OCI-LY7 (cell line): ENCODE measurements at regions not wholly inside any gene's neighbourhood (a gene's known extent, or its start where the extent isn't known, plus 50 kb on each side); places are given as distances from the start of the nearest gene placed in this dataset.

Experiments
- BruUV-seq: library from RNA; stranded (reverse); fragments of 400-500 nt; replicated peaks from 2 replicates; lab custom pipeline; 2021; lab: Mats Ljungman, UMichigan
- CTCF ChIA-PET: fragments of 300-600 bp; sonication (Branson Sonifier 250); formaldehyde crosslinking; loops from one replicate; lab custom pipeline; 2022; ENCODE audit warnings: antibody characterized with exemption; ENCODE audit not compliant: unreplicated experiment; lab: Charles Lee
- POLR2A ChIA-PET: fragments of 300-600 bp; sonication (Branson Sonifier 250); formaldehyde crosslinking; loops from one replicate; lab custom pipeline; 2022; ENCODE audit warnings: antibody characterized with exemption; lab: Charles Lee
- DNase-seq: peaks from one replicate; pipeline ENCODE4 v3.0.0-alpha.2; 2015; ENCODE audit warnings: low spot score
- H2AFZ ChIP-seq: fragments of 200-600 bp; sonication (generic), shearing (Covaris generic); 2 replicates; pipeline ENCODE4 v1.6.1; 2014; ENCODE audit warnings: mild to moderate bottlenecking, antibody characterized with exemption, low read length, moderate library complexity
- H3K27ac ChIP-seq: fragments of 200-600 bp; sonication (generic); 2 replicates; pipeline ENCODE4 v1.5.1; 2014; ENCODE audit warnings: mixed run types, low read depth, mild to moderate bottlenecking, moderate library complexity, low read length, inconsistent platforms; ENCODE audit not compliant: poor library complexity, severe bottlenecking
- H3K36me3 ChIP-seq: fragments of 200-600 bp; sonication (generic); 2 replicates; pipeline ENCODE4 v1.6.1; 2014; ENCODE audit warnings: mild to moderate bottlenecking, antibody characterized with exemption, low read length, moderate library complexity, mixed read lengths; ENCODE audit not compliant: insufficient read depth
- H3K4me1 ChIP-seq: fragments of 200-600 bp; sonication (generic); 2 replicates; pipeline ENCODE4 v1.5.1; 2014; ENCODE audit warnings: mild to moderate bottlenecking, low read length; ENCODE audit not compliant: insufficient read depth, poor library complexity, severe bottlenecking
- H3K4me2 ChIP-seq: fragments of 200-600 bp; sonication (generic); 2 replicates; pipeline ENCODE4 v1.6.1; 2014; ENCODE audit warnings: mild to moderate bottlenecking, low read length
- H3K4me3 ChIP-seq: fragments of 200-600 bp; sonication (generic); 2 replicates; pipeline ENCODE4 v1.5.1; 2014; ENCODE audit warnings: mild to moderate bottlenecking, low read depth, low read length; ENCODE audit not compliant: poor library complexity, severe bottlenecking
- H3K79me2 ChIP-seq: fragments of 200-600 bp; sonication (generic); 2 replicates; pipeline ENCODE4 v1.6.1; 2016; ENCODE audit warnings: low read depth, mild to moderate bottlenecking, low read length, moderate library complexity, mixed read lengths; ENCODE audit not compliant: insufficient read depth
- H3K9me2 ChIP-seq: fragments of 200-600 bp; sonication (generic); 2 replicates; pipeline ENCODE4 v1.6.1; 2016; ENCODE audit warnings: mild to moderate bottlenecking, low read length, mixed read lengths; ENCODE audit not compliant: insufficient read depth
- H3K9me3 ChIP-seq: fragments of 200-600 bp; sonication (generic); 2 replicates; pipeline ENCODE4 v1.6.1; 2014; ENCODE audit warnings: mild to moderate bottlenecking, mixed run types, low read length, mixed read lengths
- H4K20me1 ChIP-seq: fragments of 200-600 bp; sonication (generic); 2 replicates; pipeline ENCODE4 v1.6.1; 2014; ENCODE audit warnings: mild to moderate bottlenecking, antibody characterized with exemption, low read length, moderate library complexity, mixed read lengths; ENCODE audit not compliant: insufficient read depth
- EZH2phosphoT487 ChIP-seq: fragments of 200-600 bp; sonication (generic); IDR thresholded peaks from 2 replicates; pipeline ENCODE4 v1.6.1; 2018; ENCODE audit warnings: low read depth, borderline replicate concordance, mild to moderate bottlenecking, mixed run types, antibody characterized with exemption, low read length, moderate library complexity, mixed read lengths
- intact Hi-C: fragments of 100-400 bp; cut with micrococcal nuclease; formaldehyde crosslinking; loops from one replicate; pipeline ENCODE4 v1.10.0; 2022; ENCODE audit not compliant: unreplicated experiment
- TF ChIP-seq, protein P1 (sequence below): fragments of 200-600 bp; sonication (generic); conservative IDR thresholded peaks from 2 replicates; pipeline ENCODE4 v1.5.1; 2014; ENCODE audit warnings: mild to moderate bottlenecking, antibody characterized with exemption, low read length, moderate library complexity, mixed read lengths

DNA sequence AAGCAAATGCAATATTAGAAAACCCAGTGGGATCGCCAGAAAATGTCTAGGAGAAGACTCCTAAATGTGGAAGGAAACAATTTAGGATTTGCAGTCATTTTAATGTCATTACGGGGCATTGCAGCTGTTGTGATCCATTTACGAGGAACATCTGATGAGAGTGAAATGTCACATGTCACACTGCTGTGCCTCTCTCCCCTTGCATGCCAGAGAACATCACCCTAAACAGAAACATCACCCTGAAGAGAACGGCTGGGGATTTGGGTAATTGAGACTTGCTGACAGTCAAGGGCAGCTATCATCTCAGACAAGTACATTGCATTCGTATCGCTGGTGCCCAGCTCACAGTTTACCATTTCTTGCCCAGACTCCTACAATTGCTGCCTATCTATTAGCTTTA lies 785.7 kb upstream of the POM121L12 start:
- intact Hi-C loops, result no loop called here
- TF ChIP-seq, protein P1, sequence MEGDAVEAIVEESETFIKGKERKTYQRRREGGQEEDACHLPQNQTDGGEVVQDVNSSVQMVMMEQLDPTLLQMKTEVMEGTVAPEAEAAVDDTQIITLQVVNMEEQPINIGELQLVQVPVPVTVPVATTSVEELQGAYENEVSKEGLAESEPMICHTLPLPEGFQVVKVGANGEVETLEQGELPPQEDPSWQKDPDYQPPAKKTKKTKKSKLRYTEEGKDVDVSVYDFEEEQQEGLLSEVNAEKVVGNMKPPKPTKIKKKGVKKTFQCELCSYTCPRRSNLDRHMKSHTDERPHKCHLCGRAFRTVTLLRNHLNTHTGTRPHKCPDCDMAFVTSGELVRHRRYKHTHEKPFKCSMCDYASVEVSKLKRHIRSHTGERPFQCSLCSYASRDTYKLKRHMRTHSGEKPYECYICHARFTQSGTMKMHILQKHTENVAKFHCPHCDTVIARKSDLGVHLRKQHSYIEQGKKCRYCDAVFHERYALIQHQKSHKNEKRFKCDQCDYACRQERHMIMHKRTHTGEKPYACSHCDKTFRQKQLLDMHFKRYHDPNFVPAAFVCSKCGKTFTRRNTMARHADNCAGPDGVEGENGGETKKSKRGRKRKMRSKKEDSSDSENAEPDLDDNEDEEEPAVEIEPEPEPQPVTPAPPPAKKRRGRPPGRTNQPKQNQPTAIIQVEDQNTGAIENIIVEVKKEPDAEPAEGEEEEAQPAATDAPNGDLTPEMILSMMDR, result no peak
- TF ChIP-seq EZH2phosphoT487, result no peak
- POLR2A ChIA-PET, result interaction anchor here (0.5 kb wide), 1 partner anchor 610 kb away, joined by 3 read pairs; no protein-coding TSS in a partner anchor
- H2AFZ ChIP-seq, result no peak overlapping the region
- H3K9me3 ChIP-seq, result no peaks in the 10 kb centered on the region
- no peaks in the 10 kb centered on the region for H4K20me1 ChIP-seq
- no peaks in the 10 kb centered on the region for H3K4me1 ChIP-seq
- H3K4me3 ChIP-seq, result no peak overlapping the region
- H3K36me3 ChIP-seq, result no peaks in the 10 kb centered on the region
- no peaks in the 10 kb centered on the region for H3K9me2 ChIP-seq
- CTCF ChIA-PET, result no interaction called here
- BruUV-seq, result no TSS peak
- no peak for DNase-seq
- no peaks in the 10 kb centered on the region for H3K79me2 ChIP-seq
- no peak overlapping the region for H3K27ac ChIP-seq
- H3K4me2 ChIP-seq, result no peak overlapping the region

DNA sequence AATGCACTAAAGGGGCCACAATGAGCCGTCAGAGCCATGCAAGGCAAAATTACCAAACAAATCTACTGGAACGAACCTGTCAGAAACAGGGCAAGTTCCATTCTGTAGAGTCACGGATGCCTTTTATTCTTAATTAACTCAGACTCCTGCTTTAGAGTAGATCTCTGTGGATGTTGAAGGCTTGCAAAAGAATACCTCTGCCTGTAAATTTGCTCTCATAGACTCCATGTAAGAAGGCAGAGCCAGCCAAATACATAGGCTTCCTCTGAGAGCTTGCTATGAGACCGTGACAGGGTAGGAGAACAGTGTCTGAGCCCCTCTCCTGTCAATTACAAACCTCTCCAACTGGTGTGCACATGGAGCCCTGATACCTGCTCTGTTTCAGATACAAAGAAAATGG lies 787.9 kb upstream of the POM121L12 start:
- Histone ChIP-seq H3K79me2 (no peaks in the 10 kb centered on the region), H3K27ac (no peak overlapping the region), H3K36me3 (no peaks in the 10 kb centered on the region), H3K4me2 (no peak overlapping the region), H3K9me3 (no peaks in the 10 kb centered on the region), H3K4me1 (no peaks in the 10 kb centered on the region), H3K4me3 (no peak overlapping the region), H4K20me1 (no peaks in the 10 kb centered on the region), H3K9me2 (no peaks in the 10 kb centered on the region), H2AFZ (no peak overlapping the region)
- ChIA-PET CTCF (no interaction called here), POLR2A (interaction anchor here (0.6 kb wide), 1 partner anchor 279 kb away, joined by 3 read pairs; no protein-coding TSS in a partner anchor)
- BruUV-seq, result no TSS peak
- no peak for DNase-seq
- TF ChIP-seq EZH2phosphoT487, result no peak
- TF ChIP-seq, protein P1, result no peak
- intact Hi-C loops, result no loop called here

- CTCF ChIA-PET, result no interaction called here
- Histone ChIP-seq H2AFZ (no peak overlapping the region), H3K4me3 (no peak overlapping the region), H4K20me1 (no peaks in the 10 kb centered on the region), H3K9me2 (no peaks in the 10 kb centered on the region), H3K27ac (no peak overlapping the region), H3K79me2 (no peaks in the 10 kb centered on the region), H3K4me1 (no peaks in the 10 kb centered on the region), H3K9me3 (no peaks in the 10 kb centered on the region), H3K4me2 (no peak overlapping the region), H3K36me3 (no peaks in the 10 kb centered on the region)
- no TSS peak for BruUV-seq
- no peak for DNase-seq
- POLR2A ChIA-PET, result no interaction called here
- no peak for TF ChIP-seq EZH2phosphoT487
- TF ChIP-seq, protein P1, result no peak
- intact Hi-C loops, result no loop called here
Measured at GRCh38 chr7:52243685-52244084, 791.7 kb upstream of the POM121L12 start.
